ENCODE measurements at regions not wholly inside any gene's neighbourhood (a gene's known extent, or its start where the extent isn't known, plus 50 kb on each side); places are given as distances from the start of the nearest gene placed in this dataset.
"Not testable (repeated sequence)": the region's sequence is repeated elsewhere in the genome, so short reads cannot be mapped to it uniquely, and the experiment has no call there.

GRCh38 chr12:65664715-65665250 lies 159.5 kb upstream of the HMGA2 start:
- DNase-seq (ENCODE audit: low spot score) = no peak
- intact Hi-C loops (cut with DNase I) = no loop called here

GRCh38 chr12:65665817-65666216 lies 158.5 kb upstream of the HMGA2 start:
- no peak for DNase-seq (ENCODE audit: low spot score)
- intact Hi-C loops (cut with DNase I) = no loop called here

GRCh38 chr12:65666876-65667275 lies 157.4 kb upstream of the HMGA2 start:
- no peak for DNase-seq (ENCODE audit: low spot score)
- intact Hi-C loops (cut with DNase I) = no loop called here

- DNase-seq (ENCODE audit: low spot score) = no peak
- intact Hi-C loops (cut with DNase I) = no loop called here
These were observed 156.4 kb upstream of the HMGA2 start for GRCh38 chr12:65667932-65668331.

- intact Hi-C loops (cut with DNase I) = loop anchor here in 1 of 2 donors (1.0 kb wide), 1 partner anchor 21 kb away; no protein-coding TSS in a partner anchor
- DNase-seq (ENCODE audit: low spot score) = no peak
These were observed 155.1 kb upstream of the HMGA2 start for GRCh38 chr12:65668981-65669695.

GRCh38 chr12:65670775-65671174 lies 153.5 kb upstream of the HMGA2 start:
- intact Hi-C loops (cut with DNase I) = no loop called here
- DNase-seq (ENCODE audit: low spot score) = no peak

- intact Hi-C loops (cut with DNase I) = no loop called here
- no peak for DNase-seq (ENCODE audit: low spot score)
These were observed 151.8 kb upstream of the HMGA2 start for GRCh38 chr12:65672441-65672840.

- intact Hi-C loops (cut with DNase I) = no loop called here
- DNase-seq (ENCODE audit: low spot score) = no peak
These were observed 151.1 kb upstream of the HMGA2 start for GRCh38 chr12:65673156-65673690.

GRCh38 chr12:65673732-65674131 lies 150.6 kb upstream of the HMGA2 start:
- no peak for DNase-seq (ENCODE audit: low spot score)
- intact Hi-C loops (cut with DNase I) = no loop called here

GRCh38 chr12:65675141-65675621 lies 149.1 kb upstream of the HMGA2 start:
- DNase-seq (ENCODE audit: low spot score) = no peak
- intact Hi-C loops (cut with DNase I) = no loop called here

GRCh38 chr12:65678172-65678571 lies 146.1 kb upstream of the HMGA2 start:
- DNase-seq (ENCODE audit: low spot score); intact Hi-C loops (cut with DNase I): not testable (repeated sequence)

GRCh38 chr12:65681226-65681625 lies 143.1 kb upstream of the HMGA2 start:
- DNase-seq (ENCODE audit: low spot score) = no peak
- intact Hi-C loops (cut with DNase I) = no loop called here

GRCh38 chr12:65682112-65682511 lies 142.2 kb upstream of the HMGA2 start:
- DNase-seq (ENCODE audit: low spot score) = no peak
- intact Hi-C loops (cut with DNase I) = no loop called here

GRCh38 chr12:65684906-65685305 lies 139.4 kb upstream of the HMGA2 start:
- DNase-seq (ENCODE audit: low spot score) = no peak
- intact Hi-C loops (cut with DNase I) = no loop called here

- no peak for DNase-seq (ENCODE audit: low spot score)
- intact Hi-C loops (cut with DNase I) = no loop called here
These were observed 138.8 kb upstream of the HMGA2 start for GRCh38 chr12:65685514-65685913.

- no peak for DNase-seq (ENCODE audit: low spot score)
- intact Hi-C loops (cut with DNase I) = no loop called here
These were observed 134.8 kb upstream of the HMGA2 start for GRCh38 chr12:65689508-65689907.

- intact Hi-C loops (cut with DNase I) = no loop called here
- no peak for DNase-seq (ENCODE audit: low spot score)
These were observed 133.8 kb upstream of the HMGA2 start for GRCh38 chr12:65690477-65690876.

GRCh38 chr12:65694130-65694529 lies 130.2 kb upstream of the HMGA2 start:
- intact Hi-C loops (cut with DNase I) = no loop called here
- no peak for DNase-seq (ENCODE audit: low spot score)

- no peak for DNase-seq (ENCODE audit: low spot score)
- intact Hi-C loops (cut with DNase I) = no loop called here
These were observed 129.0 kb upstream of the HMGA2 start for GRCh38 chr12:65695113-65695865.

- no peak for DNase-seq (ENCODE audit: low spot score)
- intact Hi-C loops (cut with DNase I) = no loop called here
These were observed 128.1 kb upstream of the HMGA2 start for GRCh38 chr12:65696227-65696626.

Data from posterior vena cava (tissue), 2 donors.